ENCODE measurements at regions not wholly inside any gene's neighbourhood (a gene's known extent, or its start where the extent isn't known, plus 50 kb on each side); places are given as distances from the start of the nearest gene placed in this dataset.

DNA sequence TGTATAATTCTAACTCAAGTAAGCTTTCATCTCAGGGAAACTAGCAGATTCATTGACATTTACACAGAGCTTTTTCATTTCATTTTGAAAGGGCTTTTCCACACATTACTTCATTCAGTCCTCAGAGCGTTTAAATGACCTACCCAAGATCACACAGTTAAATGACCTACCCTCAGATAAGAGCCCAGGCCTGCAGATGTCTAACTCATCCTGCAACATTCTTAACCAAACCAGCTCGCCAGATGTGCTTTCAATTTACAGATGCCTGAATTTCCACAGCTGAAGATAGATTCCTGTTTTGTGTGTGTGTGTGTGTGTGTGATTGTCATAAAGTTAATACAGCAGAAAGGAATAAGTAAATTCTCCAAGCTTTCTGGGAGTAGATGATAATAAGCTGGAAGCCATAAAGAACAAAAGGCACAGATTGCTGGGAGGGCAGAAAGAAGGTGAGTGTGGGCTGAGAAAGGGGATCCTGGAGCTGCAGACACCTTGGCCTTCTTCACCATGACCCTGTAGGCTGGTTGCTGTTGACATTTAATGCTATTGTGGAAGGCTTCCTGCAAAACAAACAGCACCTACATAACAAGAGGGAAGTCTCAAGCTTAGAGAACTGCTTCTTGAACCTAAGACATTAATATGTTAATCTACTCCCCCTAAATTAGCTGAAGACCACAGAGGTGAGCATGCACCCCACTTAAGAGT is 489.7 kb upstream of the CELF2 start:
- DNase-seq (ENCODE audit: low read depth): peak; percentile 75
- H3K4me3 ChIP-seq (ENCODE audit: low read depth, low read length): no peak overlapping the region
- TF ChIP-seq, protein P1, sequence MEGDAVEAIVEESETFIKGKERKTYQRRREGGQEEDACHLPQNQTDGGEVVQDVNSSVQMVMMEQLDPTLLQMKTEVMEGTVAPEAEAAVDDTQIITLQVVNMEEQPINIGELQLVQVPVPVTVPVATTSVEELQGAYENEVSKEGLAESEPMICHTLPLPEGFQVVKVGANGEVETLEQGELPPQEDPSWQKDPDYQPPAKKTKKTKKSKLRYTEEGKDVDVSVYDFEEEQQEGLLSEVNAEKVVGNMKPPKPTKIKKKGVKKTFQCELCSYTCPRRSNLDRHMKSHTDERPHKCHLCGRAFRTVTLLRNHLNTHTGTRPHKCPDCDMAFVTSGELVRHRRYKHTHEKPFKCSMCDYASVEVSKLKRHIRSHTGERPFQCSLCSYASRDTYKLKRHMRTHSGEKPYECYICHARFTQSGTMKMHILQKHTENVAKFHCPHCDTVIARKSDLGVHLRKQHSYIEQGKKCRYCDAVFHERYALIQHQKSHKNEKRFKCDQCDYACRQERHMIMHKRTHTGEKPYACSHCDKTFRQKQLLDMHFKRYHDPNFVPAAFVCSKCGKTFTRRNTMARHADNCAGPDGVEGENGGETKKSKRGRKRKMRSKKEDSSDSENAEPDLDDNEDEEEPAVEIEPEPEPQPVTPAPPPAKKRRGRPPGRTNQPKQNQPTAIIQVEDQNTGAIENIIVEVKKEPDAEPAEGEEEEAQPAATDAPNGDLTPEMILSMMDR (IDR thresholded peaks at IDR 0.05; ENCODE audit: insufficient read depth, low read depth, low read length): no peak

DNA sequence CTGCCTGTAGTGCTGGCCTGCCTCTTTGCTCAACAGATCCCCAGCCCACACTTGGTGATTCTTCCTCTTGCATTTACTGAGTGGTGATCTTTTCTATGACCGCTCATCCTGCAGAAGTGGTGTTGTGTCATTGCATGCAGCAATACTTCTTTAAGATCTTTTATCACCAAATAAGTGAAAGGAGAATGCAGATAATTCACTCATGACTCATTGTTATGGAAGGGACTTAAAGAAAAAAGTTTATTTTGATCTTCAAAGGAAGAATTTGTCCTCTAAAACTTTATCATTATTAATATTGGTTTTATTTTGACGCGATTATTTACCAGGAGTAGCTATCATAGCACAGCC is 489.1 kb upstream of the CELF2 start:
- peak; percentile 69 for DNase-seq (ENCODE audit: low read depth)
- TF ChIP-seq, protein P1 (IDR thresholded peaks at IDR 0.05; ENCODE audit: insufficient read depth, low read depth, low read length): no peak

DNA sequence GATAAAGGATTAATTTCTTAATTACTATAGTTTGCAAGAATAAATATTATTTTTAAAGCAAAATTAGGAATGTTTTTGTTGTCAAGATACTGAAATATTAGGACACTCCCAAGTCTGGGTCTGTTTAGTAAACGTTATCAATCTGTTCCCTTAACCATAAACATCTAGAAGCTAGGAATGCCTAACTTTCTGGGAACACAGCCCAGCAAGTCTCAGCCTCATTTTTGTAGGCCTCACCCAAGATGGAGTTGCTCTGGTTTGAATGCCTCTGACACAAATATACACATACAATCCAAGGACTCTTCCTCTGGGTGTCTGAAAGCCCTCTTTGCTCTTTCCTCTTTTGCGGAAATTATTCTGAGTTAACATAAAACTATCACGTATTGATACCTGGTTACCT is 487.4 kb upstream of the CELF2 start:
- TF ChIP-seq, protein P1 (IDR thresholded peaks at IDR 0.05; ENCODE audit: insufficient read depth, low read depth, low read length): no peak
- peak; percentile 51 for DNase-seq (ENCODE audit: low read depth)
- H3K4me3 ChIP-seq (ENCODE audit: low read depth, low read length): no peak overlapping the region

More for the DNA sequence above, 489.1 kb upstream of the CELF2 start:
- H3K4me3 ChIP-seq (ENCODE audit: low read depth, low read length): no peak overlapping the region

DNA sequence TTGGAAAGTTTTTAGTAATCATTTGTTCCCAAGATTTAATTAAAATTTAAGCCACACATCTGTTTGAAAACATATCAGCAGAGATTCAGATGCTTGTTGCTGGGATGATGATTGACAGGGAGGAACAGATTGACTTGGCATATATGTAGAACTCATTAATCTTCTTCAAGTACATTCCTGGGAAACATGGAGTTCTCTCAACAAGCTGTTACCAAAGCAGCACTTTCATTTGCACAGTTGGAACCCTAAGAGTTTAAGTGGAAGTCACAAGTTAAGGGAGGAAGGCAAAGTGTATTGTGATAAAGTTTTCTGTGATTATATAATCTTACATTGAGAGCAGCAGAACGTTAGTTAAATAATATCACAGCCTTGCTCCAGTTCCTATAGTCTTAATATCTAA is 485.4 kb upstream of the CELF2 start:
- TF ChIP-seq, protein P1 (IDR thresholded peaks at IDR 0.05; ENCODE audit: insufficient read depth, low read depth, low read length): no peak
- no peak for DNase-seq (ENCODE audit: low read depth)
- no peak overlapping the region for H3K4me3 ChIP-seq (ENCODE audit: low read depth, low read length)

DNA sequence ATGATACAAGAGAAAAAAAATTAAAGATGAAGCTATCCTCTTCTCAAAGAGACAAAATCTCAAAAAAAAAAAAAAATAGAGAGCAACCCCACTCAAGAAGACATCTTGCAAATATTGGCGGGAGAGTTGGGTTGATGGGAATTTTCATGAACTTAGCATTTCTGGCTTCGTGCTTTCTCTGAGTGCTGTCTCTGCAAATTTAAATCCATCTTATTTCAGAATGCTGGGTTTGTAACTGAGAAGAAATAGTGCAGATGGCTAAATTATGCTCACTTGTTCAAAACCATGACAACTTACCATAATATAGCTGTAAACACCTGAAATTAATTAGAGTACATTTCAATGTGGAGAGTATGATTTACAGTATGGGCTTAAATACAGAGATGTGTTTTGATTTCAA is 484.8 kb upstream of the CELF2 start:
- H3K4me3 ChIP-seq (ENCODE audit: low read depth, low read length): no peak overlapping the region
- DNase-seq (ENCODE audit: low read depth): no peak
- TF ChIP-seq, protein P1 (IDR thresholded peaks at IDR 0.05; ENCODE audit: insufficient read depth, low read depth, low read length): no peak

DNA sequence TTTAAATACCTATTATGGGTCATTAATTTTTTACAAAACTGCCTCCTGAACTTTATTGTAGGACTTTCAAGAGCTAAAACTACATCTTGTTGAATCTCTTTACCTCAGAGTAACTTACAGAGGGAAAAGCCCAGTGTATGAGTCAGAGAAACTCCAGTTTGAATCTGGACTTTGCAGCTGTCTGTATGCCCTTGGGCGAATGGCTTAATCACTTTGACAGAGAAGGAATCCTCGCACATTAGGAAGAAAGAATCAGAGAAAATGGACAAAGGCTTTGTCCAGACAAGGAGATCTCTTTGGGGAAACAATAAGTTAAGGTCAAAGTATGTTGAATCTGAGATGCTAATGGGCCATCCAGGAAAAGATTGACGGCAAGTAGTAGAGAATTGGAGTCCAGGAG is 484.2 kb upstream of the CELF2 start:
- TF ChIP-seq, protein P1 (IDR thresholded peaks at IDR 0.05; ENCODE audit: insufficient read depth, low read depth, low read length): no peak
- H3K4me3 ChIP-seq (ENCODE audit: low read depth, low read length): no peak overlapping the region
- DNase-seq (ENCODE audit: low read depth): peak; percentile 34

DNA sequence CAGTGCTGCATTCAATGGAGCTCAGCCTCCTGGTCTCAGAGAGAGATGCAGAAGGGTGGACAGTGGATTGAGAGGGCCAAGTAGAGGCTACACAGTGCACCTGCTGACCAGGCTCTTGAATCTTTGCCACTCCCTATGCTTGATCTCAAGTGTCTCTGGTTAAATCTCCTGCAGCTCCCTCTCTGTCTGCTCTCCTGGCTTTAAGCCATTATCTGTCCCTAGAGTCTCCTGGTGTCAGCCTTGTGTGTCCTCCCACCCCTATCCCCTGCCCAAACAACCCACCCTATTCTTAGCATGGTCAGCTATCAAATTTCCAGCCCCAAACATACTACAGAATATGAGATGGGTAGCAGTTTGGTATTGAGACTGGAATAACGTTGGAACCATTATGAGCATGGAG is 479.3 kb upstream of the CELF2 start:
- TF ChIP-seq, protein P1 (IDR thresholded peaks at IDR 0.05; ENCODE audit: insufficient read depth, low read depth, low read length): no peak

More for the DNA sequence above, 479.3 kb upstream of the CELF2 start:
- DNase-seq (ENCODE audit: low read depth): no peak
- H3K4me3 ChIP-seq (ENCODE audit: low read depth, low read length): no peak overlapping the region
